DMS79 treated with DMSO at 0.1 percent for 48 hours (cell line): ENCODE measurements at regions not wholly inside any gene's neighbourhood (a gene's known extent, or its start where the extent isn't known, plus 50 kb on each side); places are given as distances from the start of the nearest gene placed in this dataset.
"Not testable (repeated sequence)": the region's sequence is repeated elsewhere in the genome, so short reads cannot be mapped to it uniquely, and the experiment has no call there.

Source experiments
- DNase-seq: peaks from one replicate; lab custom pipeline; 2025; lab: John Stamatoyannopoulos, UW

GRCh38 chr2:118387509-118387908 lies 299.2 kb downstream of the INSIG2 start:
- DNase-seq: no peak

- no peak for DNase-seq
Observed at GRCh38 chr2:118386641-118387302, 298.5 kb downstream of the INSIG2 start.

- DNase-seq: no peak
Observed at GRCh38 chr2:118380915-118381653, 292.8 kb downstream of the INSIG2 start.

GRCh38 chr2:118375907-118376485 lies 287.7 kb downstream of the INSIG2 start:
- no peak for DNase-seq

- no peak for DNase-seq
Observed at GRCh38 chr2:118374974-118375755, 286.9 kb downstream of the INSIG2 start.

- no peak for DNase-seq
Observed at GRCh38 chr2:118372886-118373830, 284.9 kb downstream of the INSIG2 start.

GRCh38 chr2:118371515-118371914 lies 283.2 kb downstream of the INSIG2 start:
- no peak for DNase-seq

GRCh38 chr2:118369521-118369920 lies 281.2 kb downstream of the INSIG2 start:
- DNase-seq: not testable (repeated sequence)

- no peak for DNase-seq
Observed at GRCh38 chr2:118363604-118364003, 275.3 kb downstream of the INSIG2 start.

- DNase-seq: no peak
Observed at GRCh38 chr2:118356051-118356450, 267.8 kb downstream of the INSIG2 start.

GRCh38 chr2:118351796-118352195 lies 263.5 kb downstream of the INSIG2 start:
- DNase-seq: no peak

- no peak for DNase-seq
Observed at GRCh38 chr2:118350621-118351020, 262.4 kb downstream of the INSIG2 start.

GRCh38 chr2:118349365-118349764 lies 261.1 kb downstream of the INSIG2 start:
- DNase-seq: no peak

GRCh38 chr2:118348380-118349034 lies 260.2 kb downstream of the INSIG2 start:
- no peak for DNase-seq

GRCh38 chr2:118345465-118345864 lies 257.2 kb downstream of the INSIG2 start:
- DNase-seq: no peak

- DNase-seq: no peak
Observed at GRCh38 chr2:118340103-118340502, 251.8 kb downstream of the INSIG2 start.

GRCh38 chr2:118339386-118339785 lies 251.1 kb downstream of the INSIG2 start:
- DNase-seq: no peak

GRCh38 chr2:118333664-118334063 lies 245.4 kb downstream of the INSIG2 start:
- DNase-seq: no peak

GRCh38 chr2:118325321-118325955 lies 237.2 kb downstream of the INSIG2 start:
- no peak for DNase-seq

GRCh38 chr2:118322406-118322805 lies 234.1 kb downstream of the INSIG2 start:
- DNase-seq: no peak
